GM12874 (cell line): ENCODE measurements at regions not wholly inside any gene's neighbourhood (a gene's known extent, or its start where the extent isn't known, plus 50 kb on each side); places are given as distances from the start of the nearest gene placed in this dataset.

Source experiments
- CTCF ChIP-seq: IDR thresholded peaks from 2 replicates; pipeline ENCODE4 v1.5.1; 2011; ENCODE audit warnings: low read depth, mild to moderate bottlenecking, control low read depth, low read length, moderate library complexity; ENCODE audit not compliant: insufficient read depth

- no peak for TF ChIP-seq CTCF
Observed at GRCh38 chr11:80477178-80477577, 1036.3 kb upstream of the TENM4 start.

GRCh38 chr11:80473562-80473961 is 1032.7 kb upstream of the TENM4 start:
- TF ChIP-seq CTCF, result no peak

GRCh38 chr11:80469871-80470270 is 1029.0 kb upstream of the TENM4 start:
- no peak for TF ChIP-seq CTCF

- no peak for TF ChIP-seq CTCF
Observed at GRCh38 chr11:80466570-80466969, 1025.7 kb upstream of the TENM4 start.

- no peak for TF ChIP-seq CTCF
Observed at GRCh38 chr11:80462211-80462610, 1021.4 kb upstream of the TENM4 start.

- no peak for TF ChIP-seq CTCF
Observed at GRCh38 chr11:80458376-80458775, 1017.5 kb upstream of the TENM4 start.

- TF ChIP-seq CTCF, result no peak
Observed at GRCh38 chr11:80457823-80458222, 1017.0 kb upstream of the TENM4 start.

GRCh38 chr11:80455818-80456217 is 1015.0 kb upstream of the TENM4 start:
- no peak for TF ChIP-seq CTCF
